CD4-positive, alpha-beta memory T cell (primary cell): ENCODE measurements at regions not wholly inside any gene's neighbourhood (a gene's known extent, or its start where the extent isn't known, plus 50 kb on each side); places are given as distances from the start of the nearest gene placed in this dataset.
"Not testable (repeated sequence)": the region's sequence is repeated elsewhere in the genome, so short reads cannot be mapped to it uniquely, and the experiment has no call there.

ENCODE experiments used
- CTCF ChIA-PET: fragments of 350-600 bp; sonication (Branson Sonifier 250); formaldehyde crosslinking; loops from one replicate; lab custom pipeline; 2021; ENCODE audit warnings: inconsistent platforms; ENCODE audit not compliant: partially characterized antibody; lab: Charles Lee
- POLR2A ChIA-PET: fragments of 350-600 bp; sonication (Branson Sonifier 250); formaldehyde crosslinking; loops from one replicate; lab custom pipeline; 2021; ENCODE audit not compliant: partially characterized antibody; lab: Charles Lee
- DNase-seq, 5 donors: peaks; one replicate each; pipeline versions ENCODE4 v3.0.0 to v3.0.0-alpha.2; 2020 to 2022; ENCODE audit warnings: mixed read lengths in 1 of 5
- H3K27ac ChIP-seq: one replicate; pipeline ENCODE4 v1.7.0; 2013; ENCODE audit warnings: low read depth, low read length
- H3K27me3 ChIP-seq: 2 replicates; pipeline ENCODE4 v1.7.0; 2013; ENCODE audit warnings: mild to moderate bottlenecking, low read length, moderate library complexity; ENCODE audit not compliant: insufficient read depth
- H3K36me3 ChIP-seq: 2 replicates; pipeline ENCODE4 v1.7.0; 2013; ENCODE audit warnings: mild to moderate bottlenecking, low read length, moderate library complexity; ENCODE audit not compliant: insufficient read depth
- H3K4me1 ChIP-seq: 2 replicates; pipeline ENCODE4 v1.7.0; 2013; ENCODE audit warnings: mild to moderate bottlenecking, low read length, moderate library complexity; ENCODE audit not compliant: insufficient read depth
- H3K4me3 ChIP-seq, 2 donors: one replicate each; pipeline ENCODE4 v1.7.0; 2013; ENCODE audit warnings: low read length in 2 of 2, mild to moderate bottlenecking in 1 of 2
- H3K9me3 ChIP-seq, 2 donors: one replicate each; pipeline ENCODE4 v1.7.0; 2013; ENCODE audit warnings: low read length in 2 of 2, control low read depth in 1 of 2; ENCODE audit not compliant: control insufficient read depth in 1 of 2
- H3K27ac Mint-ChIP-seq, 7 donors: one replicate each; pipeline ENCODE4 v1.8.0; 2020 to 2021; ENCODE audit warnings: mixed read lengths in 7 of 7, mild to moderate bottlenecking in 6 of 7, inconsistent platforms in 3 of 7, moderate library complexity in 3 of 7
- H3K27me3 Mint-ChIP-seq, 2 donors: one replicate each; pipeline ENCODE4 v1.8.0; 2020 to 2021; ENCODE audit warnings: mixed read lengths in 2 of 2
- H3K36me3 Mint-ChIP-seq, 2 donors: one replicate each; pipeline ENCODE4 v1.8.0; 2020 to 2021; ENCODE audit warnings: mixed read lengths in 2 of 2, inconsistent platforms in 1 of 2, mild to moderate bottlenecking in 1 of 2
- H3K4me1 Mint-ChIP-seq, 4 donors: one replicate each; pipeline ENCODE4 v1.8.0; 2020 to 2021; ENCODE audit warnings: mixed read lengths in 4 of 4, mild to moderate bottlenecking in 1 of 4
- H3K4me3 Mint-ChIP-seq, 8 donors: one replicate each; pipeline ENCODE4 v1.8.0; 2020 to 2021; ENCODE audit warnings: mixed read lengths in 8 of 8, mild to moderate bottlenecking in 7 of 8, moderate library complexity in 6 of 8, inconsistent platforms in 3 of 8
- H3K9me3 Mint-ChIP-seq, 8 donors: one replicate each; pipeline ENCODE4 v1.8.0; 2020 to 2021; ENCODE audit warnings: mixed read lengths in 8 of 8, mild to moderate bottlenecking in 5 of 8, inconsistent platforms in 3 of 8, moderate library complexity in 1 of 8
- intact Hi-C: fragments of 100-400 bp; cut with micrococcal nuclease; formaldehyde crosslinking; loops from one replicate; pipeline ENCODE4 v1.15.1; 2023

DNA sequence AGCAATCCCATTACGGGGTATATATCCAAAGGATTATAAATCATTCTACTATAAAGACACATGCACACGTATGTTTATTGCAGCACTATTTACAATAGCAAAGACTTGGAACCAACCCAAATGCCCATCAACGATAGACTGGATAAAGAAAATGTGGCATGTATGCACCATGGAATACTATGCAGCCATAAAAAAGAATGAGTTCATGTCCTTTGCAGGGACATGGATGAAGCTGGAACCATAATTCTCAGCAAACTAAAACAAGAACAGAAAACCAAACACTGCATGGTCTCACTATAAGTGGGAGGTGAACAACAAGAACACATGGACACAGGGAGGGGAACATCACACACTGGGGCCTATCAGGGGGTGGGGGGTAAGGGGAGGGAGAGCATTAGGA, 56.1 kb upstream of the UXT start:
- H3K4me3 Mint-ChIP-seq, H3K27me3 ChIP-seq, CTCF ChIA-PET, H3K9me3 ChIP-seq, H3K27ac Mint-ChIP-seq, H3K4me1 Mint-ChIP-seq, intact Hi-C loops, H3K27me3 Mint-ChIP-seq, H3K36me3 ChIP-seq, H3K4me1 ChIP-seq, H3K27ac ChIP-seq, DNase-seq, H3K9me3 Mint-ChIP-seq, POLR2A ChIA-PET, H3K36me3 Mint-ChIP-seq, H3K4me3 ChIP-seq: not testable (repeated sequence)

DNA sequence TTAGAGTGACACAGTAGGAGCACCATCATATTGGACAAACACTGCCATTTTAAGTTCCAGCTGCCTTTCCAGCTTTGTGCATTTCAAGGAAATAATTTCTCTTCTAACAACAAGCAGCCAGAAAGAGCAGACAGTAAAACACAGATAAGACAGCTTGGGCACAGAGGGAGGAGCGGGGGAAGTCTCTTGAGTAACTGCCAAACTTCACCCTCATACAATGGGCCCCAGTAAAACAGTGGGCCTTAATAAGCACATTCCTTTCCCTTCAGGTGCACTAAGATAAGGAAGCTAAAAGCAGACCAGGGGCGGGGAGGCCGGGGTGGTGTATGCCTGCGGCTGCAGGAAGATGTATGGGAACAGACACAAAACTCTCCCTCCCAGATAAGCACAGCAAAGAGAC, 53.7 kb upstream of the UXT start:
- H3K36me3 Mint-ChIP-seq, H3K27me3 ChIP-seq, CTCF ChIA-PET, H3K4me3 Mint-ChIP-seq, H3K4me1 ChIP-seq, H3K4me1 Mint-ChIP-seq, H3K36me3 ChIP-seq, H3K27me3 Mint-ChIP-seq, H3K27ac Mint-ChIP-seq, H3K4me3 ChIP-seq, H3K9me3 ChIP-seq, H3K27ac ChIP-seq, POLR2A ChIA-PET, intact Hi-C loops, DNase-seq, H3K9me3 Mint-ChIP-seq: not testable (repeated sequence)

DNA sequence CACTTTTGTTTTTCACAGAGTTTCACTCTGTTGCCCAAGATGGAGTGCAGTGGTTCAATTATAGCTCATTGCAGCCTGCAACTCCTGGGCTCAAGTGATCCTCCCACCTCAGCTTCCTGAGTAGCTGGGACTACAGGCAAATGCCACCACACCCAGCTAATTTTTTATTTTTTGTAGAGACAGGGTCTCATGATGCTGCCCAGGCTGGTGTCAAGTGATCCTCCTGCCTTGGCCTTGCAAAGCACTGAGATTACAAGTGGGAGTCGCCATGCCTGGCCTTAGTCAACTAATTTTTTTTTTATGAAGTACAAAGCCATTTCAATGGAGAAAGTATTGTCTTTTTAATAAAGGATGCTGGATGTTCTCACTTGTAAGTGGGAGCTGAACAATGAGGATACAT, 51.3 kb upstream of the UXT start:
- peaks cover 0 to 4% of the 10 kb centered on the region in 2 donors for H3K27me3 Mint-ChIP-seq
- POLR2A ChIA-PET = no interaction called here
- no peaks in the 10 kb centered on the region for H3K36me3 Mint-ChIP-seq
- no peaks in the 10 kb centered on the region for H3K4me1 Mint-ChIP-seq
- DNase-seq = no peak
- intact Hi-C loops = no loop called here
- Histone ChIP-seq H3K4me1 (no peaks in the 10 kb centered on the region), H3K27ac (no peak overlapping the region), H3K4me3 (no peak overlapping the region), H3K36me3 (no peaks in the 10 kb centered on the region), H3K9me3 (no peaks in the 10 kb centered on the region), H3K27me3 (no peaks in the 10 kb centered on the region)
- no peak overlapping the region for H3K27ac Mint-ChIP-seq
- CTCF ChIA-PET = no interaction called here
- no peaks in the 10 kb centered on the region for H3K9me3 Mint-ChIP-seq
- H3K4me3 Mint-ChIP-seq = no peak overlapping the region
